ENCODE measurements at regions not wholly inside any gene's neighbourhood (a gene's known extent, or its start where the extent isn't known, plus 50 kb on each side); places are given as distances from the start of the nearest gene placed in this dataset.

- DNase-seq: no peak
Observed at GRCh38 chr1:79604490-79605198, 598.1 kb upstream of the ADGRL4 start.

GRCh38 chr1:79603843-79604242 lies 597.3 kb upstream of the ADGRL4 start:
- DNase-seq: no peak

- DNase-seq: no peak
Observed at GRCh38 chr1:79599257-79599656, 592.7 kb upstream of the ADGRL4 start.

GRCh38 chr1:79595931-79596330 lies 589.4 kb upstream of the ADGRL4 start:
- no peak for DNase-seq

- no peak for DNase-seq
Observed at GRCh38 chr1:79594121-79594698, 587.7 kb upstream of the ADGRL4 start.

GRCh38 chr1:79592707-79593106 lies 586.2 kb upstream of the ADGRL4 start:
- DNase-seq: no peak

GRCh38 chr1:79588719-79589118 lies 582.2 kb upstream of the ADGRL4 start:
- no peak for DNase-seq

- DNase-seq: peak in 1 of 2 experiments; percentile 10
Observed at GRCh38 chr1:79587229-79587628, 580.7 kb upstream of the ADGRL4 start.

- DNase-seq: peak in 1 of 2 experiments; percentile 7
Observed at GRCh38 chr1:79585801-79586200, 579.3 kb upstream of the ADGRL4 start.

GRCh38 chr1:79575424-79575823 lies 568.9 kb upstream of the ADGRL4 start:
- DNase-seq: no peak

GRCh38 chr1:79568411-79568810 lies 561.9 kb upstream of the ADGRL4 start:
- no peak for DNase-seq

GRCh38 chr1:79561521-79561978 lies 555.0 kb upstream of the ADGRL4 start:
- DNase-seq: no peak

- DNase-seq: no peak
Observed at GRCh38 chr1:79556189-79556588, 549.7 kb upstream of the ADGRL4 start.

- no peak for DNase-seq
Observed at GRCh38 chr1:79554688-79555087, 548.2 kb upstream of the ADGRL4 start.

- DNase-seq: no peak
Observed at GRCh38 chr1:79551321-79551720, 544.8 kb upstream of the ADGRL4 start.

- no peak for DNase-seq
Observed at GRCh38 chr1:79550402-79550801, 543.9 kb upstream of the ADGRL4 start.

GRCh38 chr1:79549201-79549600 lies 542.7 kb upstream of the ADGRL4 start:
- peak; percentile 35 to 88 for DNase-seq

GRCh38 chr1:79547514-79547913 lies 541.0 kb upstream of the ADGRL4 start:
- no peak for DNase-seq

- no peak for DNase-seq
Observed at GRCh38 chr1:79543394-79543793, 536.9 kb upstream of the ADGRL4 start.

- no peak for DNase-seq
Observed at GRCh38 chr1:79539001-79539400, 532.5 kb upstream of the ADGRL4 start.

- DNase-seq: no peak
Observed at GRCh38 chr1:79532555-79532954, 526.0 kb upstream of the ADGRL4 start.

GRCh38 chr1:79531790-79532189 lies 525.3 kb upstream of the ADGRL4 start:
- DNase-seq: no peak

- DNase-seq: no peak
Observed at GRCh38 chr1:79530476-79530875, 523.9 kb upstream of the ADGRL4 start.

GRCh38 chr1:79530055-79530454 lies 523.5 kb upstream of the ADGRL4 start:
- no peak for DNase-seq

GRCh38 chr1:79524126-79524525 lies 517.6 kb upstream of the ADGRL4 start:
- peak in 1 of 2 experiments; percentile 37 for DNase-seq

All from NCI-H524 (cell line).